ENCODE measurements at regions not wholly inside any gene's neighbourhood (a gene's known extent, or its start where the extent isn't known, plus 50 kb on each side); places are given as distances from the start of the nearest gene placed in this dataset.

GRCh38 chr7:18420748-18421147 lies 74.8 kb upstream of the HDAC9 start:
- Mint-ChIP-seq H3K27me3 (ENCODE audit: low read depth) (no peaks in the 10 kb centered on the region), H3K9me3 (peaks cover 9% of the 10 kb centered on the region), H3K4me1 (peaks cover 45% of the 10 kb centered on the region), H3K27ac (peak overlapping the region; percentile 87), H3K4me3 (no peak overlapping the region), H3K36me3 (peaks cover 6% of the 10 kb centered on the region)
- no peak for DNase-seq (ENCODE audit: low spot score in 2 of 2, unreplicated experiment in 2 of 2)
- TF ChIP-seq CTCF (IDR thresholded peaks at IDR 0.05; ENCODE audit: unreplicated experiment): no peak

GRCh38 chr7:18421297-18422002 lies 74.1 kb upstream of the HDAC9 start:
- peaks cover 9% of the 10 kb centered on the region for H3K9me3 Mint-ChIP-seq
- peaks cover 52% of the 10 kb centered on the region for H3K4me1 Mint-ChIP-seq
- H3K27ac Mint-ChIP-seq: peak overlapping the region; percentile 87
- peaks cover 6% of the 10 kb centered on the region for H3K36me3 Mint-ChIP-seq
- no peak for DNase-seq (ENCODE audit: low spot score in 2 of 2, unreplicated experiment in 2 of 2)
- no peak for TF ChIP-seq CTCF (IDR thresholded peaks at IDR 0.05; ENCODE audit: unreplicated experiment)
- H3K27me3 Mint-ChIP-seq (ENCODE audit: low read depth): no peaks in the 10 kb centered on the region
- H3K4me3 Mint-ChIP-seq: no peak overlapping the region

GRCh38 chr7:18425227-18425626 lies 70.3 kb upstream of the HDAC9 start:
- Mint-ChIP-seq H3K36me3 (no peaks in the 10 kb centered on the region), H3K4me1 (peaks cover 54% of the 10 kb centered on the region), H3K27me3 (ENCODE audit: low read depth) (no peaks in the 10 kb centered on the region), H3K27ac (peak overlapping the region; percentile 44), H3K9me3 (no peaks in the 10 kb centered on the region), H3K4me3 (no peak overlapping the region)
- no peak for TF ChIP-seq CTCF (IDR thresholded peaks at IDR 0.05; ENCODE audit: unreplicated experiment)
- no peak for DNase-seq (ENCODE audit: low spot score in 2 of 2, unreplicated experiment in 2 of 2)

GRCh38 chr7:18425838-18426445 lies 69.6 kb upstream of the HDAC9 start:
- Mint-ChIP-seq H3K27me3 (ENCODE audit: low read depth) (no peaks in the 10 kb centered on the region), H3K4me1 (peaks cover 47% of the 10 kb centered on the region), H3K36me3 (no peaks in the 10 kb centered on the region), H3K9me3 (no peaks in the 10 kb centered on the region), H3K4me3 (no peak overlapping the region), H3K27ac (peak overlapping the region; percentile 44)
- no peak for TF ChIP-seq CTCF (IDR thresholded peaks at IDR 0.05; ENCODE audit: unreplicated experiment)
- no peak for DNase-seq (ENCODE audit: low spot score in 2 of 2, unreplicated experiment in 2 of 2)

GRCh38 chr7:18426564-18427226 lies 68.9 kb upstream of the HDAC9 start:
- peak overlapping the region; percentile 45 for H3K27ac Mint-ChIP-seq
- DNase-seq (ENCODE audit: low spot score in 2 of 2, unreplicated experiment in 2 of 2): no peak
- H3K4me1 Mint-ChIP-seq: peaks cover 41% of the 10 kb centered on the region
- H3K4me3 Mint-ChIP-seq: no peak overlapping the region
- H3K36me3 Mint-ChIP-seq: no peaks in the 10 kb centered on the region
- no peaks in the 10 kb centered on the region for H3K9me3 Mint-ChIP-seq
- TF ChIP-seq CTCF (IDR thresholded peaks at IDR 0.05; ENCODE audit: unreplicated experiment): no peak
- H3K27me3 Mint-ChIP-seq (ENCODE audit: low read depth): no peaks in the 10 kb centered on the region
